ENCODE measurements at regions not wholly inside any gene's neighbourhood (a gene's known extent, or its start where the extent isn't known, plus 50 kb on each side); places are given as distances from the start of the nearest gene placed in this dataset.

GRCh38 chr10:33126742-33127141 is 168.7 kb upstream of the ITGB1 start:
- no peak for DNase-seq

- DNase-seq = no peak
Measured at GRCh38 chr10:33125522-33126517, 167.8 kb upstream of the ITGB1 start.

GRCh38 chr10:33125111-33125510 is 167.1 kb upstream of the ITGB1 start:
- DNase-seq = no peak

GRCh38 chr10:33123680-33124079 is 165.7 kb upstream of the ITGB1 start:
- no peak for DNase-seq

GRCh38 chr10:33122014-33122809 is 164.2 kb upstream of the ITGB1 start:
- DNase-seq = no peak

GRCh38 chr10:33120700-33121099 is 162.7 kb upstream of the ITGB1 start:
- DNase-seq = no peak

GRCh38 chr10:33120275-33120674 is 162.2 kb upstream of the ITGB1 start:
- no peak for DNase-seq

- DNase-seq = peak; percentile 39
Measured at GRCh38 chr10:33117816-33118215, 159.8 kb upstream of the ITGB1 start.

GRCh38 chr10:33117230-33117629 is 159.2 kb upstream of the ITGB1 start:
- DNase-seq = no peak

GRCh38 chr10:33115738-33116719 is 158.0 kb upstream of the ITGB1 start:
- DNase-seq = no peak

GRCh38 chr10:33114451-33114952 is 156.5 kb upstream of the ITGB1 start:
- no peak for DNase-seq

- no peak for DNase-seq
Measured at GRCh38 chr10:33113466-33113865, 155.4 kb upstream of the ITGB1 start.

- DNase-seq = no peak
Measured at GRCh38 chr10:33112831-33113455, 154.9 kb upstream of the ITGB1 start.

GRCh38 chr10:33111488-33112051 is 153.5 kb upstream of the ITGB1 start:
- DNase-seq = no peak

- no peak for DNase-seq
Measured at GRCh38 chr10:33109788-33110469, 151.9 kb upstream of the ITGB1 start.

GRCh38 chr10:33109384-33109783 is 151.4 kb upstream of the ITGB1 start:
- DNase-seq = no peak

- DNase-seq = no peak
Measured at GRCh38 chr10:33107953-33108352, 149.9 kb upstream of the ITGB1 start.

GRCh38 chr10:33106767-33107166 is 148.7 kb upstream of the ITGB1 start:
- DNase-seq = no peak

GRCh38 chr10:33103863-33104379 is 145.9 kb upstream of the ITGB1 start:
- no peak for DNase-seq

GRCh38 chr10:33102071-33102470 is 144.0 kb upstream of the ITGB1 start:
- no peak for DNase-seq

- DNase-seq = no peak
Measured at GRCh38 chr10:33101392-33101787, 143.4 kb upstream of the ITGB1 start.

Measured in T-helper 9 cell (primary cell).